Ecto neural progenitor cell (in vitro differentiated cells): ENCODE measurements at regions not wholly inside any gene's neighbourhood (a gene's known extent, or its start where the extent isn't known, plus 50 kb on each side); places are given as distances from the start of the nearest gene placed in this dataset.

Experiments used
- DNase-seq: peaks from one replicate; pipeline ENCODE4 v3.0.0-alpha.2; 2018; ENCODE audit warnings: low spot score

GRCh38 chr4:41318839-41319530 is 62.3 kb downstream of the UCHL1 start:
- no peak for DNase-seq

DNA sequence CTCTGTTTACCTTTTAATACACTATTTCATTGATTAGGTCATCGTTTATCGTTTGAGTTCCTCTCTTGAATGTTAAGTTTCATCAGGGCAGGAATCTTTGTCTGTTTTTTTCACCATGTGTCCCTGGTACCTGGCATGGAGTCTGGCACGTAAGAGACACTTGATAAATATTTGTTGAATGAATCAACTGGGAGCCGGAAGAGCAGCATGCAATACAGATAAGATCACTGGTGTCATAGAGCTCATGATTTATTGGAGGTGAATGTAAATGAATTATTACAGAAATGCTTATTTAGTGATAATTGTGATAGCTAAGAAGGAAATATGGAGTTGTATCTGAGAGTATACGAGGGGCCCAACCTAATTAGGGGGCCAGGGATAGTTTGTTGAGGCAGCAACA is 62.8 kb downstream of the UCHL1 start:
- DNase-seq: no peak

- no peak for DNase-seq
Observed at GRCh38 chr4:41320278-41320677, 63.5 kb downstream of the UCHL1 start.

DNA sequence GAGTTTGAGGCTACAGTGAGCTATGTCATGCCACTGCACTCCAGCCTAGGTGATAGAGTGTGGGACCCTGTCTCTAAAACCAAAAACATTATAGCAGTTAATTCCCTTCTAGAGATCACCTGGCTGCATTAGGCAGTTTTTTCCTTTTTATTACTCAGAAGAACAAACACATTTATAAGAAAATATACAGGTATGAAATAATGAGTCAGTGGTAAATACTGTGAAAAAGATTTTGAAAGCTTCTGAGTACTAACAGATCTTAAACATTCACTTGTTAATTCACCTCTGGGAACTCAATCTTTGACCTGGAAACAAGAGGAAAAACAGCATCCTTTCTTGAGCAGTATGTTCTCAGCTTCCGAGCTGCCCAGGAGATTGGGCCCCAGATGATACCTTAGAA is 64.1 kb downstream of the UCHL1 start:
- DNase-seq: no peak

DNA sequence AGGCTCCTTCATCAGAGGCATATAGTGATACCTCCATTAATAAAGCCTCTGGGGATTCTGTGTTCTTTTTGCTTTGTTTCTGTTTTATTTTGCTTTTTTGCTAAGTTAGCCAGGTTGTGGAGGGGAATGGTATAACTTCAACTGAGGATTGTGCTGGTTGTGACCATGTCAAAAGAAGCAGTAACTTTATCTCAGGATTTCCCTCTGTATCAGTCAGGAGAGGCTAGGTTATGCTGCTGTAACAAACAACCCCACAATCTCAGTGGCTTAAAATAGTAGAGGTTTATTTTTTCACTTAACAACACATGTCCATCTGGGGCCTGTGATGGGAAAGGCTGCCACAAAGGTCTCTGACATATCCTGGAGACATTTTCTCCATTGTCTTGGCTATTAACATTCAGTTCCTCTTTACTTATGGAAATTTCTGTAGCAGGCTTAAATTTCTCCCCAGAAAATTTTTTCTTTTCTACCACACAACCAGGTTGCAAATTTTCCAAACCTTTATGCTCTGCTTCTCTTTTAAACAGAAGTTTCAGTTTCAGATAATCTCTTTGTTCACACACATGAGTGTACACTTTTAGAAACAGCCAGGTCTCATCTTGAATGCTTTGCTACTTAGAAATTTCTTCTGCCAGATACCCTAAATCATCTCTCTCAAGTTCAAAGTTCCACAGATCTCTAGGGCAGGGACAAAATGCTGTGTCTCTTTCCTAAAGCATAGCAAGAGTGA is 64.7 kb downstream of the UCHL1 start:
- DNase-seq: no peak

DNA sequence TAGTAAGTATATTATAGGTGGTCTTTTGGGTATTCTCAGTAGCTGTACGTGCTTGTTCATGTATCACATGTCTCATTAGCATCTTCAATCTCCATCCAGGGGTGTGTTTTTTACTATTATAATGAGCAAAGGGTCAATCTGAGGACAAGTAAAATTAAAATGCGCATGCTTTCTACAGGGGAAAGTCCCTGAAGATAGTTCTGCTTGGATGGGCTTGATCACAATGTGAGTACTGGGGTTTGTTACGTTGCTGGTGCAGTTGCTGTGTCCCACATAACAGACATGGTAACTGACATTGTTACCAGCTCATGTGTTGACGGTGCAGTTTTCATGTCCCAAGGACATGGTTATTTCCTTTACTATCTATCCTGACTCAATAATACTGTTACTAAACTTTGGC is 65.9 kb downstream of the UCHL1 start:
- DNase-seq: no peak

- no peak for DNase-seq
Observed at GRCh38 chr4:41323179-41323578, 66.5 kb downstream of the UCHL1 start.

- no peak for DNase-seq
Observed at GRCh38 chr4:41323706-41324105, 67.0 kb downstream of the UCHL1 start.

DNA sequence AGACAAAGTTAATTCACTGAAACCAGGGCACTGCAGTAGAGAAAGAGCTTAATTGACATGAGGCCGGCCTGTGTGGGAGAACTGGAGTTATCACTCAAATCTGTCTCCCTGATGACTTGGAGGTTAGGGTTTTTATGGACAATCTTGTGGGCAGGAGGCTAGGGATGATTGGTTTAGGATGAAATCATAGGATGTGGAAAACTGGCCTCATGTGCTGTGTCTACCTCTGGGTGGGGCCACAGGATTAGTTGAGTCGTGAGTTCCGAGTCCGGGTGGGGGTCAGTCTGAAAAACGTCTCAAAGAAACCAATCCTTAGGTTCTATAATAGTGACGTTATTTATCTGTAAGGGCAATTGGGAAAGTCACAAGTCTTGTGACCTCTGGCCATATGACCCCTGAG is 68.1 kb downstream of the UCHL1 start:
- no peak for DNase-seq

- no peak for DNase-seq
Observed at GRCh38 chr4:41325901-41326300, 69.2 kb downstream of the UCHL1 start.

GRCh38 chr4:41326776-41327175 is 70.0 kb downstream of the UCHL1 start:
- no peak for DNase-seq

DNA sequence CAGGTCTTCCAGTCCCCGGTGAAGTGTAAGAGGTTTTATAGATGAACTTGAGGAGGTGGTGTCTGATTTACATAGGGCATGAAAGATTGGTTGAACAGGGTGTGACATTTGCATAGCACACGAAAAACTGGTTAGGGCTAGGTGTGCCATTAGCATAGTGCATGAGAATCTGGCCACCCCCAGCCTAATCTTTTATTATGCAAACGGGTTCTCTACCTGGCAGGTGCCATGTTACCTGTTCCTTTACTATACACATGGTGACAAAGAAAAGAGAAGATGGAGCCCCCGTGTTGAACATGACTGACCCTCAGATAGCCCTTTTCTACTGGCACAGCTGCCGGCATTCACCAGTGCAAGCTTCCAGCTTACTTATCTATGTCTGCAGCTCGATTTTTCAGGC is 71.0 kb downstream of the UCHL1 start:
- DNase-seq: no peak

DNA sequence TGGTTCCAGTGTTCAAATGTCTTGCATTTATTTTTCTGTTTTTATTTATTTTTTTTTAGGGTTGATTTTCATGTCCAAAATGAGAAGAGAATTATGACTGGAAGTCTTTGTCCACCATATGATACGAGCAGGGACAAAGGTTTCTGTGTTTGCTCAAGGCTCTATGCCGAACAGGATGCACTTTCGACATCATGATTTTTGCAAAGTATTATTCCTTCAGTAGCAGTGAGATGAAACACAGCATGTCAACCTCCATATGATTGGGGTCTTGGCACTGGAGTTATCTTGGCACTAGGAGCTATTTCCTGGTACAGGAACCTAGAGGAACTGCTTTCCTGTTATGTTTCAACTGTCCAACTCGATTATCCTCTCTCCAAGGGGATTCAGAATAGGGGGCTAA is 72.6 kb downstream of the UCHL1 start:
- DNase-seq: no peak

DNA sequence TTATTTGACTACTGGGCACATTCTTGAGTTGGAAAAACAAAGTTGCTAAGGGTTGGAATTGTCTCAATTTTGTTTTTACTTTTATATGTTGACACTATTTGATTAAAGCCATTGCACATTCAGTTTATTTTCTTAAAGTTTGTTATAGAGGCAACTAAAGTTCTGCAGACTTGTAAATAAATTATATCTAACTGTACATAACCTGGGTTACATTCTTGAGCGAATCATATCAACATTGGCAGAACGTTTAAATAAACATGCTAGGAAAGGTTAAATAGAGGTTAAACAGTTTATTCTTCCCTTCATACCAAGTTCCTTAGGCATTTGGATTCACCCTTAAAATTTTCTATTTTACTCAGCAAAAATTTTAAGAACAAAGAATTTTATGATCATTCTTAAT is 74.5 kb downstream of the UCHL1 start:
- DNase-seq: no peak

GRCh38 chr4:41332510-41333054 is 75.9 kb downstream of the UCHL1 start:
- no peak for DNase-seq

DNA sequence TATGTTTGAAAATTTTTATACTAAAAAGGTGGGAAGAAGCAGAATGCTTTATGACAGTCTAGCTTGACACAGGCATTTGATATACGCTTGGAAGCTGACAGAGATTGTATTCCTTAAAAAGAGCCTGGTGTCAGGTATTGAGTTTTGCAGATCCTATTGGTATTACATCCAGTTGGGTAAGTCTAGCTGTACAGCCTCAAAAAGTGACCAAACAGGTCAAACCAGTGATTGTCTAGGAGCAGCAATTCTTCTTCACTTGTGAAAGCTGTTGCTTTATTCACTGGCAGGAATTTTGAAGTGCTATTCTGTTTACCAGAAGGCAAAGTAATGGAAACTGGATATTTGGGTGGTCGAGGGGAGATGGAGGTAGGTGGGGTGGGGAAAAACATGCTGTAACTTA is 77.5 kb downstream of the UCHL1 start:
- no peak for DNase-seq

GRCh38 chr4:41339812-41340809 is 83.4 kb downstream of the UCHL1 start:
- no peak for DNase-seq

GRCh38 chr4:41346306-41347061 is 89.8 kb downstream of the UCHL1 start:
- no peak for DNase-seq

DNA sequence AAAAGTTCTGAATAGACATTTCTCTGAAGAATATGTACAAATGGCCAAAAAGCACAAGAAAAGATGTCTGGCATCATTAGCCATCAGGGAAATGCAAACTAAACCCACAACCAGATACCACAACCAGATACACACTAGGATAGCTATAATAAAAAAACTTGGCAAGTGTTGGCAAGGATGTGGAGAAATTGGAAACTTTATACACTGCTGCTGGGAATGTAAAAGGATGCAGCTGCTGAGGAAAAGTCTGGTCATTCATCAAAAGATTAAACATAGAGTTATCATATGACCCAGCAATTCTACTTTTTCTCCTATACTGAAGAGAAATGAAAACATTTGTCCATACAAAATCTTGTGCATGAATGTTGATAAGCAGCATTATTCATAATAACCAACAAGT is 92.3 kb downstream of the UCHL1 start:
- no peak for DNase-seq

DNA sequence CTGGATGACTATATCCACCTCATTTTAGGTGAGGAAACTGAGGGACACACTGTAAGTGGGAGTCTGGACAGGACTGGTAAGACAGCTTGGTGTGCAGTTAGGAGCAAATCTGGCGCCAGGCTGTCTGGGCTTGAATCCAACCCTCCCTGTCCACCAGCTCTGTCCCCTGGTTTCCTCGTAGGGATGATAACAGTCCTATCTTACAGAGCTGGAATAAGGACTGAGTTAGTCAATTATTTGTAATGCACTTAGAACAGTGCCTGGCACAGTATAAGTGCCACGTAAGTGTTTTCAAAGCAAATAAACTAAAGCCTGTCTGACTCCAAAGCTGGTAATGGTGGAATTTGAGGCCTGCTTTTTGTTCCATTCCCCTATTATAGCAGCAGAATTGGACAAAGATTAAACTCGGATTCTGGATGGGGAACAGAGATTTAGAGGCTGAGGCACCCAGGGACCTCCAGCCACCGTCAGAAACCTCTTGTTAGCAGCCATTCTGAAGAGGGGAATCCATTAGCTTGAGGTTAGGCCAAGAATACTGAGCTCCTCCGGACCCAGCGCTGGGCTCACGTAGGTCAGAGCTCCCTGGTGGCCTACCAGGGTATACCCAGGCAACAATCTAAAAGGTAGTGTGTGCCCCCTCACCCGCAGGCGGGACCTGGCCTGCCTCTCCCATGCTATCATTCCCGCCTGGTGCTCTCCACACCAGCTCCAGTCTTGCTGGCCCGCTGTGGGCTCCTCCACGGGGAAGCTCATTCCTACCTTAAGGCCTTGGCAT is 102.1 kb downstream of the UCHL1 start:
- DNase-seq: peak; percentile 62

DNA sequence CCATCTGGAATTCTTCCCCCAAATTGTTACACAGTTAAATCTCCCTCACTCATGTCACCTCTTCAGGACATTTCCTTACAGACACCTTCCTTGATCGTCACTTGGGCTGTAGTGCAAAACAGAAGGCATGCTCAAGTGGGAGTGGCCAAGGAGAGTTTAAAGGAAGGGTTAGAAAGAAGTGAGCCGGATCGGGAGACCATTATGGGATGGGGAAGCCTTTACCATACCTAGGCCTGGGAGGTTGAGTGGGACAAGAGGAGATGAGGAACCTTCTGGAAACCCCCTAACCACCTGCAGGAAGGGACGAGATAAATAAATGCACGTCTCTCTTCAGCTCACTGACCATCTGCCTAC is 102.7 kb downstream of the UCHL1 start:
- DNase-seq: no peak
